ENCODE measurements at regions not wholly inside any gene's neighbourhood (a gene's known extent, or its start where the extent isn't known, plus 50 kb on each side); places are given as distances from the start of the nearest gene placed in this dataset.
A peak's percentile ranks its signal among the peaks of the same experiment; 100 is the strongest.

DNA sequence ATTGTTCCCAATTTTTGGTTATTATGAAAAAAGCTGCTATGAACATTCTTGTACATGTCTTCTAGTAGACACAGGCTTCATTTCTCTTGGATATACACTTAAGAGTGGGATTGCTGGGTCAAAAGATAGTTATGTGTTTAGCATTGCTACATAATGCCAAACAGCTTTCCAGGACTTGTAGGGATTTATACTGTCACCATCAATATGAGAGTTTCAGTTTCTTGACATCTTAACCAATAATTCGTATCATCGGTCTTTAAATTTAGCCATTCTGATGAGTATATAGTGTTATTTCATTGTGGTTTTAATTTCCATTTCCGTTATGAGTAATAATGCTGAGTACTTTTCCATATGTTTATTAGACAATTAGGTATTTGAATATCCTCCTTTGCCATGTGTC lies 190.3 kb upstream of the PFN2 start:
- Histone ChIP-seq H3K4me3 (no peak overlapping the region), H3K27ac (no peak overlapping the region), H3K4me1 (peaks cover 0 to 3% (median 0%) of the 10 kb centered on the region in 12 donors), H3K9me3 (peaks cover 0 to 5% (median 0%) of the 10 kb centered on the region in 12 donors), H3K36me3 (no peaks in the 10 kb centered on the region), H3K27me3 (no peaks in the 10 kb centered on the region)
- intact Hi-C loops (cut with DNase I), result no loop called here
- ATAC-seq (no peak), DNase-seq (no peak)
- TF ChIP-seq POLR2A (IDR thresholded peaks at IDR 0.05) (no peak), CTCF (IDR thresholded peaks at IDR 0.05) (no peak)
- WGBS, 4 donors, result 65 to 86% (median 80%) methylated on average over 3 of the region's 3 CpGs

- ATAC-seq (peak in 1 of 4 donors; percentile 46), DNase-seq (no peak)
- Histone ChIP-seq H3K27ac (no peak overlapping the region), H3K9me3 (peaks cover 0 to 5% (median 0%) of the 10 kb centered on the region in 12 donors), H3K4me1 (peaks cover 0 to 3% (median 0%) of the 10 kb centered on the region in 12 donors), H3K36me3 (no peaks in the 10 kb centered on the region), H3K27me3 (no peaks in the 10 kb centered on the region), H3K4me3 (no peak overlapping the region)
- intact Hi-C loops (cut with DNase I), result no loop called here
- WGBS, 4 donors, result 57 to 70% (median 63%) methylated on average over 3 of the region's 3 CpGs
- no peak for TF ChIP-seq CTCF (IDR thresholded peaks at IDR 0.05)
- TF ChIP-seq POLR2A (IDR thresholded peaks at IDR 0.05), result no peak
These were observed 188.4 kb upstream of the PFN2 start for GRCh38 chr3:150158943-150159625.

DNA sequence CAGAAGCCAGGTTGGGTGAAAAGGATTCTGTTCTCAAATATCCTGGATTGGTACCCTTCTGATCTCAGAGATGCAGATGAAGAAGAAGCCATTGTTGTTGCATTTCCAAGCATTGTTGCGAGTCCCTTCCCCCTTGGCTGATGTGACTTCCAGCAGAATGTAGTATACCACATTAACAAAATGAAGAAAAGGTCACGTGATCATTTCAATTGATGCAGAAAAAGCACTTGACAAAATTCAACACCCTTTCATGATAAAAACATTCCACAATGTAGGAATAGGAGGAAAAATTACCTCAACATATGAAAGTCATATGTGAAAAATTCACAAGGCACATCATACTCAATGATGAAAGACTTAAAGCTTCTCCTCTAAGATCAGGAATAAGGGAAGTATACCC lies 181.9 kb upstream of the PFN2 start:
- ATAC-seq, result no peak
- TF ChIP-seq POLR2A (IDR thresholded peaks at IDR 0.05) (no peak), CTCF (IDR thresholded peaks at IDR 0.05) (no peak)
- Histone ChIP-seq H3K4me3 (no peak overlapping the region), H3K27ac (no peak overlapping the region), H3K4me1 (peaks cover 0 to 13% (median under 1%) of the 10 kb centered on the region in 12 donors), H3K27me3 (no peaks in the 10 kb centered on the region), H3K9me3 (peaks cover 0 to 7% (median 0%) of the 10 kb centered on the region in 12 donors), H3K36me3 (no peaks in the 10 kb centered on the region)
- 92 to 95% (median 94%) methylated on average over 2 of the region's 2 CpGs for WGBS, 4 donors
- intact Hi-C loops (cut with DNase I), result no loop called here
- DNase-seq, result no peak

DNA sequence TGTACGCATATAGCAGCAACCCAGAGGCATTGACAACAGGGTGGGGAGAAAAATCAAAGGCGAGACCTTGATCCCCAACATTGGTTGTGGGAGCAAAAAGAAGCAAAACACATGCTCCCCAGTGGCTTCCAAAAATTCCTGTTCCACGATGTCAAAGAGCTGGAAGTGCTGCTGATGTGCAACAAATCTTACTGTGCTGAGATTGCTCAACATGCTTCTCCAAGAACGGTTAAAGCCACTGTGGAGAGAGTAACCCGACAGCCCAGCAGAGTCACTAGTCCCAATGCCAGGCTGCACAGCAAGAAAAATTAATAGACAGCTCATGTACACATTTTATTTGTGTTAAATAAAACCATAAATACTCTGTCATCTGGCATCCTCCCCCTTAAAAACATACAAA lies 179.9 kb upstream of the PFN2 start:
- DNase-seq (no peak), ATAC-seq (no peak)
- H3K36me3 ChIP-seq, result no peaks in the 10 kb centered on the region
- intact Hi-C loops (cut with DNase I), result no loop called here
- H3K9me3 ChIP-seq, result peaks cover 0 to 7% (median 0%) of the 10 kb centered on the region in 12 donors
- no peak overlapping the region for H3K27ac ChIP-seq
- H3K27me3 ChIP-seq, result no peaks in the 10 kb centered on the region
- 68 to 82% (median 75%) methylated on average over 5 of the region's 5 CpGs for WGBS, 4 donors
- TF ChIP-seq CTCF (IDR thresholded peaks at IDR 0.05), result no peak
- no peak for TF ChIP-seq POLR2A (IDR thresholded peaks at IDR 0.05)
- H3K4me1 ChIP-seq, result peaks cover 0 to 17% (median 2%) of the 10 kb centered on the region in 12 donors
- no peak overlapping the region for H3K4me3 ChIP-seq
